Stomach (tissue), 8 donors: ENCODE measurements at regions not wholly inside any gene's neighbourhood (a gene's known extent, or its start where the extent isn't known, plus 50 kb on each side); places are given as distances from the start of the nearest gene placed in this dataset.

Source experiments
- DNase-seq, 2 donors: peaks; one replicate each; pipeline versions ENCODE4 v3.0.0 to v3.0.0-alpha.2; 2013 to 2019
- H3K27ac ChIP-seq, 5 donors: fragments of 200-600 bp in 4 of 5; sonication (generic) in 4 of 5; one replicate each; pipeline ENCODE4 v1.5.1; 2013 to 2019; ENCODE audit warnings: mild to moderate bottlenecking in 1 of 5, moderate library complexity in 1 of 5
- H3K27me3 ChIP-seq, 3 donors: fragments of 200-600 bp; sonication (generic); one replicate each; pipeline ENCODE4 v1.5.1; 2017 to 2019; ENCODE audit warnings: mixed run types in 1 of 3
- H3K36me3 ChIP-seq, 4 donors: fragments of 200-600 bp; sonication (generic); 1 replicate in 3 of 4; 2 replicates in 1 of 4; pipeline ENCODE4 v1.5.1; 2016 to 2019
- H3K4me1 ChIP-seq, 4 donors: fragments of 200-600 bp; sonication (generic); one replicate each; pipeline ENCODE4 v1.5.1; 2016 to 2019
- H3K4me3 ChIP-seq, 4 donors: fragments of 200-600 bp; sonication (generic) in 3 of 4; one replicate each; pipeline ENCODE4 v1.5.1; 2016 to 2019; ENCODE audit warnings: mild to moderate bottlenecking in 1 of 4
- H3K9me3 ChIP-seq, 4 donors: fragments of 200-600 bp; sonication (generic); one replicate each; pipeline ENCODE4 v1.5.1; 2016 to 2019
- EP300 ChIP-seq: sonication (generic); formaldehyde crosslinking; IDR thresholded peaks from one replicate; pipeline ENCODE4 v1.6.1; 2017; ENCODE audit warnings: antibody characterized with exemption
- POLR2A ChIP-seq, 4 donors: fragments of 450-650 bp; IDR thresholded peaks; one replicate each; pipeline ENCODE4 v1.6.1; 2016; ENCODE audit warnings: antibody characterized with exemption in 4 of 4, control low read depth in 2 of 4, mild to moderate bottlenecking in 1 of 4, moderate library complexity in 1 of 4
- POLR2AphosphoS5 ChIP-seq, 3 donors: sonication (generic); formaldehyde crosslinking; IDR thresholded peaks; one replicate each; pipeline ENCODE4 v1.6.1; 2016; ENCODE audit warnings: antibody characterized with exemption in 3 of 3
- WGBS, 5 donors: extraction: QIAGEN DNeasy Blood & Tissue Kit in 3 of 5; methylation state at CpG; one replicate each; pipeline versions ENCODE4 v1.1.5 to v1.1.7; 2013 to 2018; 5-methylcytosine and 5-hydroxymethylcytosine counted together
- intact Hi-C: fragments of 100-400 bp; cut with DNase I; formaldehyde crosslinking; loops from one replicate; pipeline ENCODE4 v1.15.1; 2023; ENCODE audit warnings: low total_unique reads
- TF ChIP-seq, protein P1 (sequence below), 7 experiments: fragments of 450-650 bp in 4 of 7; fragments of 200-600 bp in 3 of 7; sonication (generic) in 3 of 7; IDR thresholded peaks; one replicate each; pipeline ENCODE4 v1.5.1; 2016 to 2019; ENCODE audit warnings: antibody characterized with exemption in 7 of 7, control low read depth in 2 of 7, mild to moderate bottlenecking in 1 of 7
- donor health status: healthy with polysubstance abuse.
- donor health status: Bipolar disorder and iron deficiency.
- donor health status: healthy.

DNA sequence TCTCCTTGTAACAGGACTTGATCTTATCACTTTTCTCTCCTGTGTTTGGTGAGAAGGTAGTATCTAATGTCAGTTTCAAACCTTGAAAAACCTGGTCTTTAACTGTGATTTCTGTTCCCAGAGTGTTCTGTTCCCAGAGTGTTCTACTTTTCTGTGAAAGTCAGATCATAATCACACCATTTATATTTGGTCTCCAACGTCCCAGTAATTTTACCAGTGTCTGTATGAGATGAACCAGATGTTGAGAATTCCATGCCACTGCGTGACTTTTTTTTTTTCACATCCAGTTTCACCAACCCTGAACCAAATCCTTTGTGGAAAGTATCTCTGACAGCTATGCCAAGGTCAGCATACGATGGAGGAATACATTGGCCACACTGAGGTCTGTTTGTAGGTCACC, 365.2 kb downstream of the USP25 start:
- WGBS, 5 donors: 60 to 77% (median 73%) methylated on average over 3 of the region's 3 CpGs
- H3K27me3 ChIP-seq: no peaks in the 10 kb centered on the region
- H3K4me1 ChIP-seq: no peaks in the 10 kb centered on the region
- intact Hi-C loops: no loop called here
- TF ChIP-seq, protein P1, sequence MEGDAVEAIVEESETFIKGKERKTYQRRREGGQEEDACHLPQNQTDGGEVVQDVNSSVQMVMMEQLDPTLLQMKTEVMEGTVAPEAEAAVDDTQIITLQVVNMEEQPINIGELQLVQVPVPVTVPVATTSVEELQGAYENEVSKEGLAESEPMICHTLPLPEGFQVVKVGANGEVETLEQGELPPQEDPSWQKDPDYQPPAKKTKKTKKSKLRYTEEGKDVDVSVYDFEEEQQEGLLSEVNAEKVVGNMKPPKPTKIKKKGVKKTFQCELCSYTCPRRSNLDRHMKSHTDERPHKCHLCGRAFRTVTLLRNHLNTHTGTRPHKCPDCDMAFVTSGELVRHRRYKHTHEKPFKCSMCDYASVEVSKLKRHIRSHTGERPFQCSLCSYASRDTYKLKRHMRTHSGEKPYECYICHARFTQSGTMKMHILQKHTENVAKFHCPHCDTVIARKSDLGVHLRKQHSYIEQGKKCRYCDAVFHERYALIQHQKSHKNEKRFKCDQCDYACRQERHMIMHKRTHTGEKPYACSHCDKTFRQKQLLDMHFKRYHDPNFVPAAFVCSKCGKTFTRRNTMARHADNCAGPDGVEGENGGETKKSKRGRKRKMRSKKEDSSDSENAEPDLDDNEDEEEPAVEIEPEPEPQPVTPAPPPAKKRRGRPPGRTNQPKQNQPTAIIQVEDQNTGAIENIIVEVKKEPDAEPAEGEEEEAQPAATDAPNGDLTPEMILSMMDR (IDR thresholded peaks at IDR 0.05): no peak
- TF ChIP-seq EP300: no peak
- TF ChIP-seq POLR2AphosphoS5 (IDR thresholded peaks at IDR 0.05): no peak
- TF ChIP-seq POLR2A (IDR thresholded peaks at IDR 0.05): no peak
- H3K36me3 ChIP-seq: no peaks in the 10 kb centered on the region
- no peak overlapping the region for H3K27ac ChIP-seq
- no peak overlapping the region for H3K4me3 ChIP-seq
- DNase-seq: no peak
- no peaks in the 10 kb centered on the region for H3K9me3 ChIP-seq

DNA sequence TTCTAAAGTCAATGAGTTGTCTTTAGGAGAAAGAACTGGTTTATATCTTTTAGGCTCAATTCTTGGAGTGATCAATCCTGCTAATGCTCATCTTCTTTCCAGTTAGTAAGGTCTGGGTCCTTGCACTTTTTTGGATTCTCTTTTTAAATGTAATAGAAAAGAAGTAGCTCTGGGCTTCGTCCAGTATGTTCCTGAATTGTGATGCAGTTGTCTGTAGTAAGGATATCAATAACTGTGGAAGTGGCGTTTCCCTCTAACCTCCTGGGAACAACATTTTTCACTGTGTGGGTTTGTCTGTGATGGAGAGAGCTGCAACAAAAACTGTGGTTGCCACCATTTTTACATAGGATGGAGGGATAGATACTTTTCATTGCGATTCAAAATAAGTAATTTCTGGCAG, 367.2 kb downstream of the USP25 start:
- 82 to 88% (median 84%) methylated on average over 3 of the region's 3 CpGs for WGBS, 5 donors
- intact Hi-C loops: no loop called here

DNA sequence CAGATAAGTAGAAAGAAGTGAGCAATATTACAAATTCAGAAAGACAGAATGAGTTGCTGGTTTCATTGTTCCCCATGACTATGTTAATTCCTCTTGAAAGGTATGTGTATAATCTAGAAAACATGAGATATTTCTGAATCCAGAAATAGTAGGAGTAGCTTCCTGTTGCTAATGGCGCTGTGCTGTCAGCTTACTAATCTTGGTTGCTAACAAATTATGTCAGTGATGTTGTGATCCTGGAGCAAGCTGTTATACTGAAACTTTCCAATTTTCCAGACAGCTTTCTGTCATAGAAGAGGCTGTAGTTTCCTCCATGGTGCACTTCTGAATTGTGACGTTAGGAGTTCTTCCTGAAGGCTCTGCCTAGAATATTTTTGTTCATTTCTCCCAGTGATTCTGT, 372.3 kb downstream of the USP25 start:
- Histone ChIP-seq H3K27ac (no peak overlapping the region), H3K4me1 (no peaks in the 10 kb centered on the region), H3K27me3 (no peaks in the 10 kb centered on the region), H3K9me3 (peaks cover 0 to 5% (median 0%) of the 10 kb centered on the region in 4 donors), H3K36me3 (no peaks in the 10 kb centered on the region), H3K4me3 (no peak overlapping the region)
- no peak for DNase-seq
- 62 to 81% (median 77%) methylated on average over 2 of the region's 2 CpGs for WGBS, 5 donors
- intact Hi-C loops: no loop called here
- TF ChIP-seq EP300 (no peak), POLR2AphosphoS5 (IDR thresholded peaks at IDR 0.05) (no peak), POLR2A (IDR thresholded peaks at IDR 0.05) (no peak)
- TF ChIP-seq, protein P1 (IDR thresholded peaks at IDR 0.05): no peak

More for the DNA sequence above, 367.2 kb downstream of the USP25 start:
- no peak overlapping the region for H3K27ac ChIP-seq
- H3K4me1 ChIP-seq: no peaks in the 10 kb centered on the region
- no peaks in the 10 kb centered on the region for H3K36me3 ChIP-seq
- TF ChIP-seq POLR2A (IDR thresholded peaks at IDR 0.05): no peak
- no peak for TF ChIP-seq EP300
- DNase-seq: no peak
- no peaks in the 10 kb centered on the region for H3K27me3 ChIP-seq
- H3K4me3 ChIP-seq: no peak overlapping the region
- H3K9me3 ChIP-seq: no peaks in the 10 kb centered on the region

DNA sequence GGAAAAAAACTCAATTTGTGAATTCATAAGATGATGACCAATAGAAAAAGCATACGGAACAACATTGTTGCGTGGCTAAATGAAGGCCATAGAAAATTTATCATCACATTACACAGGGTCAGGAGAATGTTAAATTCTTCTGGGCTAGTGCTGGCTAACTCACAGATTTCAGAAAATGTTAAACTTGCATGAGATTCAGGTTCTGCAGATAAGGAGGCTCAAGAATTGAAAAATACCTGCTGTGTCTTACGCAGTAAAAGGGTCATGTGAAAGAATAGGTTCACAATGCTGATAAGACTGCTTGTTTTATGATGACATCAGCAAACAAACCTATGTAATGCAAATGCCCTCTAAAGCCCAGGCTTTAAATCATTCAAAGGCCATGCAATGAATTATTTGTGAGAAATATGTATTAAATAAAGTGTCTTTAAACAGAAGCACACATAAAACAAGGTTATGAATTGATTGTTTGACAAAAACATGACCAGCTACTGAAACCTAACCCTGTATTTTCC, 378.8 kb downstream of the USP25 start:
- Histone ChIP-seq H3K27ac (no peak overlapping the region), H3K4me3 (no peak overlapping the region), H3K27me3 (no peaks in the 10 kb centered on the region), H3K36me3 (no peaks in the 10 kb centered on the region), H3K4me1 (no peaks in the 10 kb centered on the region), H3K9me3 (peaks cover 0 to 5% (median 0%) of the 10 kb centered on the region in 4 donors)
- peak in 1 of 2 donors; percentile 19 for DNase-seq
- intact Hi-C loops: no loop called here
- TF ChIP-seq POLR2A (IDR thresholded peaks at IDR 0.05) (no peak), POLR2AphosphoS5 (IDR thresholded peaks at IDR 0.05) (no peak), EP300 (no peak)
- TF ChIP-seq, protein P1 (IDR thresholded peaks at IDR 0.05): no peak
- WGBS, 5 donors: 64 to 82% (median 72%) methylated on average over 3 of the region's 3 CpGs

DNA sequence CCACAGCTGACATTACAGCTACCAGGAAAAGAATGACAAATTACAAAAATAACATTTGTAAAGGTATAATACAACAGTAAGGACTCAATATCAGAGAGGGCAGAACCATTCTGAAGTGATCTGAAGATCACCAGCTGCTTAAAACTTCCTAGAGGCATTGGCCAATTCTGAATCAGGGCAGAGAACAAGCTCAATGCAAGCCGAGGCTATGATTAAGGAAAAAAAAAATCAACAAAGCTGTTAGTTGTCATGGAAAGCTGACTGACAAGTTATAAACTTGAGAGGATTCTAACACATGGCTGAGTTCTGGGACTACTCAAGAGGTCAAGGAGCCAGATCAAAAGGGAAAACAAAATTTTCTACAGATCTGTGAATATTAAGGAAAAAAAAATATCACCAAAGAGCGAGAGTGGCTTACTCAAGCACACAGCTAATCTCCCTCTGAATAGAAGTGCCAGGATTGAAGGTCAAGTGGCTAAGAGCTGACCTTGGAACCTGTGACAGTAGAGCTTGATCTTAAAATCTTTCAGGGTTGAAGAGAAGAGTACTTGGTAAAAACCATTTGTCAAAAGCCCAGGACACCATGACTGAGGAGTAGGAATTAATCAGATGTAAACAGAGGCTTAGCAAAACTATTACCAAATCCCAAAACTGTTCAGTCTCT, 383.4 kb downstream of the USP25 start:
- peaks cover 0 to 10% (median 5%) of the 10 kb centered on the region in 4 donors for H3K9me3 ChIP-seq
- peak overlapping the region in 2 of 5 donors; percentile 43 to 55 for H3K27ac ChIP-seq
- no peaks in the 10 kb centered on the region for H3K27me3 ChIP-seq
- no peak overlapping the region for H3K4me3 ChIP-seq
- DNase-seq: peak in 1 of 2 donors; percentile 20
- peaks cover 0 to 4% (median 0%) of the 10 kb centered on the region in 4 donors for H3K4me1 ChIP-seq
- no peaks in the 10 kb centered on the region for H3K36me3 ChIP-seq
- intact Hi-C loops: no loop called here
- TF ChIP-seq, protein P1 (IDR thresholded peaks at IDR 0.05): no peak
- no peak for TF ChIP-seq POLR2A (IDR thresholded peaks at IDR 0.05)
- no peak for TF ChIP-seq POLR2AphosphoS5 (IDR thresholded peaks at IDR 0.05)
- no peak for TF ChIP-seq EP300
- WGBS, 5 donors: 31 to 50% (median 40%) methylated on average over 2 of the region's 2 CpGs
